AG09319 (cell line): ENCODE measurements at regions not wholly inside any gene's neighbourhood (a gene's known extent, or its start where the extent isn't known, plus 50 kb on each side); places are given as distances from the start of the nearest gene placed in this dataset.

Experiments
- DNase-seq: peaks from one replicate; pipeline ENCODE4 v3.0.0-alpha.2; 2010; ENCODE audit warnings: low read depth; ENCODE audit errors: extremely low read depth
- CTCF ChIP-seq: IDR thresholded peaks from 2 replicates; pipeline ENCODE4 v1.5.1; 2011; ENCODE audit warnings: low read depth, mild to moderate bottlenecking, inconsistent platforms, low read length, moderate library complexity

- no peak for TF ChIP-seq CTCF
- no peak for DNase-seq
Observed at GRCh38 chr12:30858471-30858870, 68.1 kb upstream of the TSPAN11 start.

GRCh38 chr12:30853561-30854133 lies 72.9 kb upstream of the TSPAN11 start:
- TF ChIP-seq CTCF = no peak
- DNase-seq = no peak

- no peak for DNase-seq
- no peak for TF ChIP-seq CTCF
Observed at GRCh38 chr12:30850684-30851083, 75.9 kb upstream of the TSPAN11 start.

GRCh38 chr12:30847259-30847658 lies 79.3 kb upstream of the TSPAN11 start:
- DNase-seq = peak; percentile 35

GRCh38 chr12:30846776-30847175 lies 79.8 kb upstream of the TSPAN11 start:
- DNase-seq = no peak
- TF ChIP-seq CTCF = no peak

More at GRCh38 chr12:30847259-30847658, 79.3 kb upstream of the TSPAN11 start:
- TF ChIP-seq CTCF = peak; percentile 61

GRCh38 chr12:30845676-30846075 lies 80.9 kb upstream of the TSPAN11 start:
- no peak for TF ChIP-seq CTCF
- no peak for DNase-seq

GRCh38 chr12:30843211-30843610 lies 83.3 kb upstream of the TSPAN11 start:
- TF ChIP-seq CTCF = no peak
- DNase-seq = no peak
